ENCODE measurements at regions not wholly inside any gene's neighbourhood (a gene's known extent, or its start where the extent isn't known, plus 50 kb on each side); places are given as distances from the start of the nearest gene placed in this dataset.

DNA sequence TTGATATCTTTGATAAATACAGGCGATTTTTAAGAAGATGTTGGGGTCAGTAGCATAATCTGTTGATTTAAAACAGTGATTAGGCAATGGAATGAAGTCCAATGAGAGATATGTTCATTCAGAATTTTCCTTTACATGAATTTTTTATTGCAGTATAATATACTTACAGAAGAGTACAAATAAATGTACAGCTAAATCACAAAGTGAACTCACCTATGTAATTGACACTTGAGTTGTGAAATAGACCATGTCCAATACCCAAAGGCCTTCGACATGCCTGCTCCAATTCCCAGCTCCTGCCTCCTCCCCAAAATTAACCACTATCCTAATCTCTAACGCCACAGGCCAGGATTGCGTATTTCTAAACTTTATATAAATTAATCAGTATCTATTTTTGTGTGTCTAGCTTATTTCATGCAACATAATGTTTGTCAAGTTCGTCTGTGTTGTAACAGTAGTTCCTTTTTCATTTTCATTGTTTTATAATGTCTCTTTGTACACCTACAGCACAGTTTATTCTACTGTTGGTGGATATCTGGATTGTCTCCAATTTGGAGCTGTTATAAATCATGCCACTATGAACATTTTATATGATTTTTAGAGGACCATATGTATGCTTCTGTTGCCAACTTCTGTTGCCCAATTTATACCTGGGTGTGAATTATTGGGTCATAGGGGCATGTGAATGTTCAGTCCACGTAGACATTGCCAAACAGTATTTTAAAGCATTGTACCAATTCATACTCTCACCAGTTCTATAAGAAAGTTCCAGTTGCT, 208.3 kb downstream of the TLE1 start:
- no peak for DNase-seq

DNA sequence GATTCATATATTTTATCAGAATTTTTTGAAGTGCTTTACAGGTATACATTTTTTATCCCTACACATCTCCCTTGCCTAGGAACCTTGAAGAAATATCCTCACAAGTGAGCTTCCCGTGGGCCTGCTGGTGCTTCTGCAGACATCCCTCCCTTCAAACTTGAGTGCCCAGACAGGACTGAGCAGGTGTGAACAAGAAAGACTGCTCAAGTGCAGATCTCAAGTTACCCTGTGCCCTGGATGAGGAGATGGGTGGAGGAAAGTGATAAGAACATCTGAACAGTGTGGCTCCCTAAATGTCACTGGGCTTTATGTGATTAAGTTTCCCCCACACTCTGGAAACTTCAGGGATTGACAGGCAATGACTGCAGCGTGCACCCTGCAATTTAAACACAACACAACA, 209.8 kb downstream of the TLE1 start:
- DNase-seq, result no peak

DNA sequence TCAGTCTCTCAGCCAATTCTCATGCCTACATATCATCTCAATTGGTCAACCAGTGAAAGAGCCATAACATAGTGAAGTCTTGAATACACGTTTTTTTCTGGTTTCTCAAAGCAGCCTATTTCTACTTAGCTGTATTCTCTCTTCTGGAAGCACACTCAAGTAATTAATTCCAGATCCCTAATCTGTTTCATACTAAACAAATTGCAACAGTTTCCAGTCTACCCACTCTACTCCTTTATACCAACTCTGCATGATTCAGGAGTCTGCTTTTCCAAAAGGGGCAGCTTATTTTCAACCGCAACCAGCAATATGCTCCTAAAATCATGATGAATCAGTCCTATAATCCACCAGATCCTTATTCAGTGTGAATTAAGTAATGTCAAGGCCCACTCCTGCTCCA, 211.7 kb downstream of the TLE1 start:
- DNase-seq, result no peak

DNA sequence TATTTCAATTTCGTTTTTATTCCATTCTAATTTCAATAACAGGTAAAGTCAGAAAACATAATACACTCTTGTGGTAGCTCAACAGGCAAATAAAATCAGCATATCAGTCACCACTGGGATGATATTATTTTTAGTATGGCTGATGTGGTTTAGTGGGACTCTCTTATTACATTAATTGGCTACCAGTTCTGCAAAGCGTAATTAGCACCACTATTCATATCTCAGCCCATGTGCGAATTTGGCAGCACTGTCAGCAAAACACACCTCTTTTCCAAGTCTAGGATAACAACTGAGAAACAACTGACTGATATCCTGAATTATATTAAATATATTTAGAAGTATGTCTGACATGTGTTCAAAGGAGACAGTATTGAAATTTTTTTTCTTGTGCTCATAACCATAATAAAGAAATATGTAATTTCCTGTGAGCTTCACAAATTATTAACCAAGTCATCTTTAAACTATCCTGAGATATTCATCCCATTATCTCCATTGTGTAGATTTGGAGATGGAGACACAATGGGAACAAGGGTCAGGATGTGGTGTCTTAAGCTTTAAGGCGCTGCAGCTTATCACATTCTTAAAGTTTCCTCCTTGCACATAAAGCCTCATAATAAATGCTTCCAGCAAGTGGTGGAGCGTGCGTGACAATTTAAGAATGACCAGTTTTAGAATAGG, 212.4 kb downstream of the TLE1 start:
- DNase-seq, result no peak

DNA sequence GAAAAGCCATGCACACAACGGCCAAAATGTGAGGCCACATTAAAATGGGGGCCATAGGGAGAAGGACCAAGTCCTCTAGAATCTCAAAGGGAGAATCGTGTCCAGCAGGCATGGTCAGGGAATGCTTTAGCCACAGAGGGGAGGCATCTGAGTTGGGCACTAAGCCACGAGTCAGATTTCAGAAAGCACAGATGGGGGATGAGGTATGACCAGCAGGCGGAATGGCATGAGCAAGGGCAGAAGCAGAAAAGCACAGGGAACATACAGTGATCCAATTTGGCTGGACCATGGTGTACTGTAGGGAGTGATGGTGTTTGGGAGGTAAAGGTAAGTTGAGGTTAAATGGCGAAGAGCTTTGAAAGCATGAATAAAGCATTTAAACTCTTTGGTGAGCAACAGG, 214.6 kb downstream of the TLE1 start:
- peak in 1 of 14 donors; percentile 22 for DNase-seq

DNA sequence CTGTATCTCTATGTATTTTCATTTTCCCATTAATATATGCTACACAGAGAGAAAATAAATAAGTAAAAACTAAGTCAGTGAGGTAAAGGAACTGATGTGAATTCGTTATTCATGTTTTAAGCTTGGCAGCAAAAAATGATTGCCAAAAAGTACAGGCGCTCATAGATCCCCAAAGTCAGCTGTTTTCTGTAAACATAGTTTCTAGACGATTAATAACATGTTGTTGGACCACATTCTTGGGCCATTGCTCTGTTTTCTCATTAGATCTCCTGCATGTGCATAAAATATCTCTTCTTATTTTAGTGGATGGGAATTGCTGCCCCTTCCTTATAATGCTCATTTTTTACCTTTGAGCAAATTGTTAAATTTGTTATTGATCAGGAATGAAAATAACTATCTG, 215.2 kb downstream of the TLE1 start:
- no peak for DNase-seq

DNA sequence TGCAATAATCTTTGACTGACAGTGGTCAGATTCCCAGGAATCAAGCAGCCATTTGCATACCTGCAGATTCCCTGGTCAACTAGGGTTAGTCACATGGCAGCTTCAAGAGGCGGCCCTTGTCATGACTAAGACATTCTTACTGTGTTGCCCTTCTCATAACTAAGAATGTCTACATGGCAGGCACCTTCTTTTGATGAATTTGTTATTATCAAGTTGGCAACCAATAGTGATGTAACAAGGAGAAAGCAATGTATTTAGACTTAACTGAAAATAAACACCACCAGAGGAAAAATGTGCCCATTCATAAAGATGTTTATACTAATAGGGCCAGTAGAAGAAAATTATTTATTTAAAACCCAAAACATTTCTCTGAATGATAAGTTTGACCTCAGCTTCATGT, 215.6 kb downstream of the TLE1 start:
- no peak for DNase-seq

DNA sequence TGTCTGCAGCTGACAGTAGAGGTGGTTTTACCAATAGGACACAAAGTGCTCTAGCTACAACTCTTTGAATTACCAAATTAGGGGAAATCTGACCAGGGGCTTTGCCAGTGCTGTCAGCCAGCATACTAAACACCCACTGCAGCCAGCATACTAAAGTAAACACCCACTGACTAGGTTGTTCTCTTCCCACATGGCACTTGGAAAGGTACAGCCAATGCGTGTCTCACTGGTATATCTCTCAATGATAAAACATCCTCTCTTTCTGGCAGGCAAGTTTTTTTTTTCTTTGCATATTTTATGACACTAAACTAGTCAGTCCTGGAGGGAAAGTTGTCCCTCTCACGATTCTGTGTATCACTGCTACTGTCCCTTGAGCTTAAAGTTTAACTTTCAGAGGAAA, 216.1 kb downstream of the TLE1 start:
- no peak for DNase-seq

DNA sequence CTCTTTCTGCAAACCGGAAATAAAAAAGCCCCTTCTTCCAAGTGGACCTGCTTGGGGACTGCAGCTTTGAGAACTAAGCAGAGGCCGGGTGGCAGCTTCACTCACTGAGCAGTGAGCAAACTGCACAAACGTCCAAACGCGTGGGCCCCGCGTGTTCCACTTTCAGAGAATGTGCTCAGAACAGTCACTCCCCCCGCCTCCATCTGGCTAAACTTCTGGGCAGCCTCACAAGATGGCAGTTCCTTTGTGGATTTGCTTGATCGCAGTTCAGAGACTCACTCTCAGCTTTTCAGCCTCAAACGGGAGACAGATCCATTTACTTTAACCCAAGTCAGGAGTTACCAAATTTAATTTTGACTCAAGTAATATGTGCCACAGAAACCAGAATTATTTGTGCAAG, 216.6 kb downstream of the TLE1 start:
- DNase-seq, result no peak

DNA sequence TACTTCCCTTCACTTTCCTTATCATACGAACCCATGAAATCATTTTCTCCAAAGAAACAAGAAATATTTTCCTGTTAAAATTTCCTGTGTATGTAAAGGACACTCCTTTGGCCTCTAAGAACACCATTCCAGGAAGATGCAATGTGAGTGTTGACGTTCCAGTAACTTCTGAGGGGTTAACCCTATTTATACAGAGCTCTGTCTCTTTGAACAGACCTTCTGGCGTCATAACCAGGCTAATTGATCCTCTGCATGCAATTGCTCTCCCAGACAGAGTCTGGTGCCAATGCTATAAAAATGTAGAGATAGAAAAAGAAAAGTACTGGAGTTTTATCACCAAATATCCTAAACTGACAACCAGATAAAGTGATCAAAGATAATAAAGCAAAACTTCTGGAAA, 218.5 kb downstream of the TLE1 start:
- no peak for DNase-seq

DNA sequence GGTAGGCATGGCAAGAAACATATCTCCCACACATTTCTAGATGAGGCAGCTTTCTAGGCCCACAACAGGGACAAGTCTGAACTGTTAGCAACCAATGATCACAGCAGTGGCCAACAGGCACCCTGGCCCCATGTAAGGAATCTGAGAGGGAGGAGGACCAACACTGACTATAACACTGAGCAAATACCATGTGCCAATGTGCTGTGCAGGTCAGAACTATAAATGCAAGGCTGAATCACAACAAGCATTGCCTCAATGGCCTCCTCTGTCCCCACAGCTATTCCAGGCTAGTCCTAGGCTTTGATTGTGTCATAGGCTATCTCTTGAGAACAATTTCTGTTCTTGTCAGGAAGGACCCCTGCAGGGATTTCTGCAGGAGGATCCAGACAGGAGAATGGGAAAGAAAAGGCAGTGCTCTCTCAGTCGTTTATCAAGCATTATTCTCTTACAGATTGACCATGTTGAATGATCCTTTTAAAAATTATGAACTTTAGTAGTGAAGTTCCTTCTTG, 221.2 kb downstream of the TLE1 start:
- DNase-seq, result no peak

DNA sequence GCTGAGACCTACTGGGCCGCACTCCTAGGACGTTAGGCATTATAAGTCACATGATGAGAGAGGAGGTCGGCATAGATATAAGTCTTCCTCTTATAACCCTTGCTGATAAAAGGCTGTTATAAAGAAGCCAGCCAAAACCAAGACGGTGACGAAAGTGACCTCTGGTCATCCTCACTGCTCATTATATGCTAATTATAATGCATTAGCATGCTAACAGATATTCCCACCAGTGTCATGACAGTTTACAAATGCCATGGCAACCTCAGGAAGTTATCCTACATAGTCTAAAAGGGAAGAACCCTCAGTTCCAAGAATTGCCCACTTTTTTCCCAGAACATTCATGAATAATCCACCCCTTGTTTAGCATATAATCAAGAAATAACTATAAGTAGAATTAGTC, 222.4 kb downstream of the TLE1 start:
- no peak for DNase-seq

DNA sequence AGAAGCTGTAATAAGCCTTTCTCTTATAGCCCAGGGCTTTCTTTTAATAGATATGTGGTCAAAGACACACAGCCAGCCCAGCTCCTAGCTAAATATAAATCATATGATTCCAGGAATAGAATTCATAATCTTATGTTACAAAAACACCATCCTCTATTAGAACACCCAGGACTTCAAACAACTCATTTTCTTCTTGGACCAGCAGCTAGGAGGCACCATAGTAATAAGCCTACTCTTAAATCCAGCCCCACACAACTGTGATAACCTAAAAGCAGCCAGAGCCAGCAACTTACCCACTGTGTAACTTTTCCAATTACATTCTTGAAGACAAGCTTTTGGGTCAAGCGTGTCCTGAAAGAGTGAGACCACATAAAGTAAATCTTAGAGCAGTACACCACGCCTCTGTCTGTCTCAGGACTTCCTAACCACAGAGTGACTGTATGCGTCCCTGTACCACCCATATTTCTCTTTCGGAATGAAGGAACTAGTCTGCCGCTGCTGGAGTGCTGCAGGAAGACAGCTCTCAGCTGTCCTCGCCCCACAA, 223.8 kb downstream of the TLE1 start:
- DNase-seq, result no peak

DNA sequence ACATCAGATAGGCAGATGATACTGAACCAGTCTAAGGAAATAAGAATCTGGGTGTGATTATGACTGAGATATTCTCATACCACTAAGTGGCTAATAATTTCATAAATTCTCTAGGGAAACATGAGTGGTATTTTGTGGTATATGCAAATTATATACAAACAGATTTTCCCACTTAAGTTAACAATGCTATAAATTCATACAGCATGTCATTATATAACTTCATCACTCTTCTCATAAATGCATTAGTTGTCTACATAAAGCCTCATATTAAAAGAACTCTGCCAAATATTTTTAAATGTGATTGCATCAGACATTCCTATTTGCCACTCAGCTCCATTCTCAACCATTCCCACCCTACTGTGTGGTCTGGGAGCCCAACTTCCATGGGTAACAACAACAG, 226.5 kb downstream of the TLE1 start:
- no peak for DNase-seq

DNA sequence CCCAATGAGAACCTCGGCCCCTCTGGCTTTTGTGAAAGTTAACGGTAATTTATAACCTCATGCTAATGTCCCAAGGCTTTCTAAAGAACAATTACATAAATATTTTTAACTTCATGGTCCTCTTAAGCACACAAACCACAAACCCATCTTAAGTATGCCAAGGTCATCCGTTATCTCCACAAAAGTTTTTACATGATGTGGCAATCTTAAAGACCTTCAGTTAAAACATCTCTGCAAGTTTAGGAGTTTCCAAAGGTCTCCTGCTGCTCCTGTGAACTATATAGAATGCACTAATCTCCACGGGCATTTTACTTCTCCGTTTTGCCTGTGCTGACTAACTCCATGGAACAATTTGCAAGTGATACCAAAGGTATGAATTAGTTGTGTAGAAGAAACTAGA, 228.2 kb downstream of the TLE1 start:
- DNase-seq, result no peak

DNA sequence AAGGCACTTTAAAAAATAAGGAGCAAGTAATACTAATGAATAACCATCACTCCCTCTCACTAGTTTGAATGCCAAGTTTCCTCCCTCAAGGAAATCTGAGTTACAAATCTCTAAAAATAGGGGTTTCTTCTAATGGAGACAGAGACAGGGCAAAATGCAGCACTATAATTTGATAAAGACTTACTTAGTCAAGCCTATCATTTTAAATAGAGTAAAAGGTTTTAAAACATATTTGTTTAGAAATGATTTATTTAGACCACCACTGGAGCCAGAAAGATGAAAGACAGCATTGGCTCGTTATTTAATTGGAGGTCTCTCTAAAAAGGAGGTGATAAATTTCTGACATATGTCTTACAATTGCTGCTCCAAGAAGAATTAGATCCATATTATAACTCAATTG, 228.7 kb downstream of the TLE1 start:
- no peak for DNase-seq

DNA sequence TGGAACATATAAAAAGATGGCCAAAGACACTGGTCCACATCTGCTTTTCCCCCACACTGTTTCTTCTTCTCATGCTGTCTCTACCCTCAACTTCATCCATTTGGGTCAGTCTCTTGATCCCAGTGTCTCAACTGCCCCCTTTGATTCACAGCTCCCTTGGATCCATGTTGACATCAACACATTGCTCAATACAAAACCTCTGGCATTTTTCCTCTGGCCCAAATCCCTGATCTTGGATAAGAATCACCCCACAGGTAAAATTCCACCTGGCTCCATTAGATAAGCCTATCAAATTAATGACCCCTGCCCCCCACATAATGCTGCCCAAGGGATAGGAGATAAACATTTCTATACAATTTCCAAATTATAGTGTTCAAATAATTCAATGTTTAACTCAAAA, 229.8 kb downstream of the TLE1 start:
- no peak for DNase-seq

DNA sequence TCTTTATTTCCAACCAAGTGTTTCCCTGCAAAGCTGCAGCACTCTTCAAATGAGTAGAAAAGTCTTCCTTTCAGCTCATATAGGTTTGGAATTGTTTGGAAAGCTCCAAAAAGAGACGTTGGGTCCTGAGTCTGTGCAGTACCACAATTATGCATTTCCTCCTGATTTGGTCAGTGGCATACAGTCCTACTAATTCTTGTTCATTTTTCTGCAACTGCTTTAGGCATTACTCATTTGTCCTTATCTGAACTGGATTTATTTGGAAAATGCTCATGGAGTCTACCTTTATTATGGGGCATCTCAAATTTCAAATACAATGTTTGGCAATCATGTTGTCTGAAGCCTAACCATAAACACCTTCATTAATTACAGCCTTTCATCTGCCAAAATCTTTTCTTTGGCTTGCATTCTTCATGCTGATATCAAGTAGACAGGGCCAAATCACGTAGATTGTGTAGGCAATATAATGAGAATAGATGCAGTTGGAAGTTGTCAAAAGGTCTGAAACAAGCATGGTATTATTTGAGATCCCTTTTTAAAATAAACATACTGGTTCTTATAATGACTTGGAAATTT, 232.8 kb downstream of the TLE1 start:
- DNase-seq, result no peak

DNA sequence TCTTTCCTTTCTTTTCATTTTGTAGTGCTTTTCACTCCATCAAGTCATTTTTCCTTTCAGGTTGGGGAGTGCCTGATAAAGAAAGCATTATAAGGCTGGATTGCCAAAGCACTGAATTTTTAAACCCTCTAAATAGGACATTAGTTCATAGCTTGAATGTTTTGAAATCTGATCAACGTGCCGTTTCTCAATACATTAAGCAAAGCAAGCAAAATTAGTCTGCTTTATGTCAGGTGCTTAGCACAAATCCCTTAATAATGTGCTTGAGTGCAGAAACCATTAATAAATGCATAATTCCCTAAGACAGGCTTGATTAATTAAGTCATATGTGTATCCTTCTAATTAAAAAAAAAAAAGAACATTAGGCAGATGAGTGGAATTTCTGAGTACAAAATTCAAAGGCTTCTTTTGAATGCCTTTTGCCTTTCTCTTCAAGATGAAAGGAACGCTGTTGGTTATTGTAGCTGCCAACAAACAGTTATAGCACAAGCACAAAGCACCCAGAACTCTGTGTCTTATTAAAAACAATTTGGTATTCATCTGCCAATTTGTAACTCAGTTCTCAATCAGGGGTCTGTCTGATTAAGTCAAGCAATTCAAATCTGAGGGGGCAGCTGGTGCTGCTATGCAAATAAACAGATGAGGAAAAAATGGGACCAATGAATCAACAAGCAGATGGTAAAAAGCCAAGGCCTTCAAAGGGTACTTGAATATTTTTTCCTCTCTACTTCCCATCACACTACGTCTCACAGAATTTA, 233.7 kb downstream of the TLE1 start:
- no peak for DNase-seq

DNA sequence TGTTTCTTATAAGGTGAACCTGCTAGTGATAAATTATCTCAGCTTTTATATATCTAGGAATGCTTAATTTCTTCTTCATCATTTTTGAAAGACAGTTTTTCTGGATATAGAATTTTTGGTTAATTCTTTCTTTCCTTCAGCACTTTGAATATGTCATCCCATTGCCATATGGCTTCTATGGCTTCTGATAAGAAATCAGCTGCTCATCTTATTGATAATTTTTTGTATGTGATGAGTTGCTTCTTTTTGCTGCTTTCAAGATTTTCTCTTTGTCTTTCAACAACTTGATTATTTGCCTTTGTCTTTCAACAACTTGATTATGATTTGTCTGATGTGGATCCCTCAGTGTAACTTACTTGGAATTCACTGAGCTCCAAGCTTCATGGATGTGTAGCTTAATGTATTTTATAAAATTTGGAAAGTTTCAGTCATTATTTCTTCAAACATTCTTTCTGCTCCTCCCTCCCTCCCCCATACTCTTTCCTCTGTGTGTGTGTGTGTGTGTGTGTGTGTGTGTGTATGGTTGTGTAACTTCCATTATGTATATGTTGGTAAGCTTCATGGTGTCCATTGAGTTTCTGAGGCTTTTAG, 243.9 kb downstream of the TLE1 start:
- DNase-seq, result no peak

DNA sequence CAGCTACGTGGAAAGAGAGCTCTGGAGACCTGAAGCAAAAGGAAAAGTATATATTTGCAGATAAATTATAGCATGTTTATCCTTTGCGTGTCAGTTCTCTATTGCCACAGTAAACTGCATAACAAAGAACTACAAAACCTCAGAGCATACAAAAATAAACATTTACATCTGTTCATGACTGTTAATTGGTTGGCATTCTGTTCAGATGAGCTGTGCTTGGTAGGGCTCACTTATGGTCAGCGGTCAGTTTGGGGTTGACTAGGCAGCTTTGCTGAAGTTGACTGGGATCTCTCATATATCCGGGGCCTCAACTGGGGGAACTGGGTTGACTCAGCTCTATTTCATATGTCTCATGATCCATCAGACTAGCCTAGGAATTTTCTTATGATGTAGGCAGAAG, 257.7 kb downstream of the TLE1 start:
- no peak for DNase-seq

DNA sequence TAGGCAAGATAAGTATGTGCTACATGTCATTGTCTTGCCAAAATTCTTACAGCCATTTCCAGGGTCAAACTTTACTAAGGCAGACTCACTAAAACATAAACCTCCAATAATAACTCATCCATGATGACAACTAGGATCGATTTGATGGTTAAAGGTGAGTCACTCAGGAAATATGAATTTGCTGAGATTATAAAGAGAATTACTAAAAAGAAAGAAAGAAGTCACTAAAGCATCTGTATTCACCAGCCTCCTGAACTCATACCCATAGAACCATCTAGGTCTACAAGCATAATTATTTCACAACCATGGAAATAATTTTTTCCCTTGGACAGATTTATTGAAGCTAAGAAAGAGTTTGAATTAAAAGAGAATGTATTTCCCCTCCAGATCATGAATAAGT, 258.6 kb downstream of the TLE1 start:
- DNase-seq, result no peak

Data from C1 segment of cervical spinal cord (tissue), 14 donors.